Fibroblast of lung (primary cell): ENCODE measurements at regions not wholly inside any gene's neighbourhood (a gene's known extent, or its start where the extent isn't known, plus 50 kb on each side); places are given as distances from the start of the nearest gene placed in this dataset.

ENCODE experiments used
- EZH2 ChIP-seq: IDR thresholded peaks from 2 replicates; pipeline ENCODE4 v1.5.1; 2012; ENCODE audit warnings: low read length, control low read depth, mild to moderate bottlenecking; ENCODE audit errors: missing control alignments
- TF ChIP-seq, protein P1 (sequence below), 2 donors: IDR thresholded peaks in 1 of 2; conservative IDR thresholded peaks in 1 of 2; 1 replicate in 1 of 2; 2 replicates in 1 of 2; pipeline ENCODE4 v1.5.1; 2011 to 2012; ENCODE audit warnings: low read length in 2 of 2, control low read depth in 1 of 2, inconsistent platforms in 1 of 2, low read depth in 1 of 2, mild to moderate bottlenecking in 1 of 2

DNA sequence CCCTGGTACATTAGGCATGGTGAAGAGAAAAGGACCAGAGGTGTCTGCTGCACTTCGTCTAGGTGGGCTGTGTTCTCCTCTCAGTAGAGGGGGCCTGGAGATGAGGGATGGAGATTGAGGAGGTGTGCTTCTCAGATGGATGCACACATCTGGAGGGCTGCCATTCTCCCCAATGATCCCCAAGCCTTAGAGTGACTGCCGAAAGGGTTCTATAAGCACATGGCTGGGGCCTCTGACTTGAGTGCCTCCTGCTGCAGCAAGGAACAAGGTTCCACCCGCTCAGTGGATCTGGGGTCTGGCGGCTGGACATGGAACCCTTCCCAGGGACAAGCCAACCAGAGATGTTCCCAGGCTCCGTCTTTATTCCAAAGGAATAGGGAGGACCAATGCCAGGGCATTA lies 66.8 kb downstream of the CPN2 start:
- TF ChIP-seq, protein P1, sequence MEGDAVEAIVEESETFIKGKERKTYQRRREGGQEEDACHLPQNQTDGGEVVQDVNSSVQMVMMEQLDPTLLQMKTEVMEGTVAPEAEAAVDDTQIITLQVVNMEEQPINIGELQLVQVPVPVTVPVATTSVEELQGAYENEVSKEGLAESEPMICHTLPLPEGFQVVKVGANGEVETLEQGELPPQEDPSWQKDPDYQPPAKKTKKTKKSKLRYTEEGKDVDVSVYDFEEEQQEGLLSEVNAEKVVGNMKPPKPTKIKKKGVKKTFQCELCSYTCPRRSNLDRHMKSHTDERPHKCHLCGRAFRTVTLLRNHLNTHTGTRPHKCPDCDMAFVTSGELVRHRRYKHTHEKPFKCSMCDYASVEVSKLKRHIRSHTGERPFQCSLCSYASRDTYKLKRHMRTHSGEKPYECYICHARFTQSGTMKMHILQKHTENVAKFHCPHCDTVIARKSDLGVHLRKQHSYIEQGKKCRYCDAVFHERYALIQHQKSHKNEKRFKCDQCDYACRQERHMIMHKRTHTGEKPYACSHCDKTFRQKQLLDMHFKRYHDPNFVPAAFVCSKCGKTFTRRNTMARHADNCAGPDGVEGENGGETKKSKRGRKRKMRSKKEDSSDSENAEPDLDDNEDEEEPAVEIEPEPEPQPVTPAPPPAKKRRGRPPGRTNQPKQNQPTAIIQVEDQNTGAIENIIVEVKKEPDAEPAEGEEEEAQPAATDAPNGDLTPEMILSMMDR (conservative IDR thresholded peaks at IDR 0.05 in 1 of 2, IDR thresholded peaks at IDR 0.05 in 1 of 2; ENCODE audit: low read depth in 1 of 2, low read length in 2 of 2), result no peak
- TF ChIP-seq EZH2, result no peak
